ENCODE measurements at regions not wholly inside any gene's neighbourhood (a gene's known extent, or its start where the extent isn't known, plus 50 kb on each side); places are given as distances from the start of the nearest gene placed in this dataset.

DNA sequence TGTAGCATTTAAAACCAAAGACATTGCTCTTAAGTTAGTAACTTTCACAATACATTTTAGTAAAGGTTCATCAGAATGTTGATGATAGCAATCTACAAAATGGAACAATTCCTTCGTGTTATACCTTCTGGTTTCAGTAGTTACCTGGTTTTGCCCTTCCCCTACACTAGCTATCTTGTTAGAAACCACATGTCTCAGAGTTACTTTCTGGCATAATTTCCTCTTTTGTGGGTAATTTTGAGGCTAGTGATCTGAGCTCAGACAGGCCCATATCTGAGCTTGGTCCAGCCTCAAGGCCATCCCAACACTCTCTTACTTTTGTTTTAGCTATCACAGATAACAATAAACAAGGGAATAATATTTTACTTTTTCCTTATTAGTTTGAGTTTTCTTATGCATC, 196.9 kb downstream of the KITLG start:
- no peak for DNase-seq
- 73 to 87% (median 86%) methylated on average over 1 of the region's 1 CpG for WGBS, 4 donors
- Histone ChIP-seq H3K27ac (no peak overlapping the region), H3K4me3 (no peak overlapping the region), H3K9me3 (replicated peaks in 1 of 3) (no peaks in the 10 kb centered on the region), H3K36me3 (replicated peaks in 1 of 2) (no peaks in the 10 kb centered on the region), H3K4me1 (replicated peaks in 1 of 2) (no peaks in the 10 kb centered on the region), H3K27me3 (no peaks in the 10 kb centered on the region)
- TF ChIP-seq, protein P1, sequence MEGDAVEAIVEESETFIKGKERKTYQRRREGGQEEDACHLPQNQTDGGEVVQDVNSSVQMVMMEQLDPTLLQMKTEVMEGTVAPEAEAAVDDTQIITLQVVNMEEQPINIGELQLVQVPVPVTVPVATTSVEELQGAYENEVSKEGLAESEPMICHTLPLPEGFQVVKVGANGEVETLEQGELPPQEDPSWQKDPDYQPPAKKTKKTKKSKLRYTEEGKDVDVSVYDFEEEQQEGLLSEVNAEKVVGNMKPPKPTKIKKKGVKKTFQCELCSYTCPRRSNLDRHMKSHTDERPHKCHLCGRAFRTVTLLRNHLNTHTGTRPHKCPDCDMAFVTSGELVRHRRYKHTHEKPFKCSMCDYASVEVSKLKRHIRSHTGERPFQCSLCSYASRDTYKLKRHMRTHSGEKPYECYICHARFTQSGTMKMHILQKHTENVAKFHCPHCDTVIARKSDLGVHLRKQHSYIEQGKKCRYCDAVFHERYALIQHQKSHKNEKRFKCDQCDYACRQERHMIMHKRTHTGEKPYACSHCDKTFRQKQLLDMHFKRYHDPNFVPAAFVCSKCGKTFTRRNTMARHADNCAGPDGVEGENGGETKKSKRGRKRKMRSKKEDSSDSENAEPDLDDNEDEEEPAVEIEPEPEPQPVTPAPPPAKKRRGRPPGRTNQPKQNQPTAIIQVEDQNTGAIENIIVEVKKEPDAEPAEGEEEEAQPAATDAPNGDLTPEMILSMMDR (IDR thresholded peaks at IDR 0.05) = no peak
- no peak for TF ChIP-seq POLR2A (IDR thresholded peaks at IDR 0.05)
- intact Hi-C loops (cut with DNase I) = no loop called here

DNA sequence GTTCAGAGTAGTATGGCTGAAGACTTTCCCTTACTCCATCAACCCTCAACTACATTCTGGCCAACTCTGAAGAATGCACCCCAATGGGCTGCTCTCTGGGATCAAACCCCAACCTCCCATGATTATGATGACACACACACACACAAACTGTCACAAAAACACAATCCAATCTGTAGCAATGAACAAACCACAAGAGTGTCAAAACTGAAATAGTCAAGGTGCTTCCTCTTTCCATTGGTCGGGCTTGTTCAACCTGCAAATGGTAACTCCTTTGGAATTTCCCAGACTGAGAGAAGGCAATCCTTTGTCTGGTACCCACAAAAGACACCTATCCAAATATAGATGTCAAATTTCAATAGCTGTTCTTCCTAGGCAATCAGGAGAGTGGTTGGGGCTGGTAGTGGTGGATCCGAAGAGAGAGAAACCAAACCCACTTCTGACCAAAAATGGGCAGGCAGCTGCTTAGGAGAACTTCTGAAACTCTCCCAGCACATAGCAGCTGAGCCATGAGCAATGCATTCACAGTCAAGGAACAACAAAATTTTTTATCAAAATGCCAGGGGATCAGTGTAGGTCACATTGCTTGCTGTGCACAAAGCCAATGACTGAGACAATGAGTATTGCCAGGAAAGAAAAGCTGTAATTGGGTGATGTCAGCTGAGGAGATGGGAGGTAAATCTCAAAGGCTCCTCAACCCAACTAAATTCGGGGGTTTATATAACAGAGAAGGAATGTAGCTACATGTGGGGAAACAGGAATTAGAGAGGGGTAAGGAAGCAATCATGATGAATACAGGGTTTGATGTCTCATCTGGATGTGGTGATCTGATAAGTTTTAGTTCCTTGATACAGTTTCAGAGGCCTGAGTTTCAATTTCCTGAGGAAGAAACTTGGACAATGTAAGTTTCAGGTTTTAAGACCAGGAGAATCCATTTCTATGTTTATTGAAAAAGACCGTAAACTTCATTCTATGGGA, 191.4 kb downstream of the KITLG start:
- no peaks in the 10 kb centered on the region for H3K36me3 ChIP-seq (replicated peaks in 1 of 2)
- TF ChIP-seq, protein P1 (IDR thresholded peaks at IDR 0.05) = no peak
- TF ChIP-seq POLR2A (IDR thresholded peaks at IDR 0.05) = no peak
- H3K4me1 ChIP-seq (replicated peaks in 1 of 2) = no peaks in the 10 kb centered on the region
- no peaks in the 10 kb centered on the region for H3K9me3 ChIP-seq (replicated peaks in 1 of 3)
- 81 to 88% (median 83%) methylated on average over 4 of the region's 4 CpGs for WGBS, 4 donors
- no peak overlapping the region for H3K4me3 ChIP-seq
- intact Hi-C loops (cut with DNase I) = no loop called here
- H3K27ac ChIP-seq = no peak overlapping the region
- DNase-seq = no peak
- no peaks in the 10 kb centered on the region for H3K27me3 ChIP-seq

DNA sequence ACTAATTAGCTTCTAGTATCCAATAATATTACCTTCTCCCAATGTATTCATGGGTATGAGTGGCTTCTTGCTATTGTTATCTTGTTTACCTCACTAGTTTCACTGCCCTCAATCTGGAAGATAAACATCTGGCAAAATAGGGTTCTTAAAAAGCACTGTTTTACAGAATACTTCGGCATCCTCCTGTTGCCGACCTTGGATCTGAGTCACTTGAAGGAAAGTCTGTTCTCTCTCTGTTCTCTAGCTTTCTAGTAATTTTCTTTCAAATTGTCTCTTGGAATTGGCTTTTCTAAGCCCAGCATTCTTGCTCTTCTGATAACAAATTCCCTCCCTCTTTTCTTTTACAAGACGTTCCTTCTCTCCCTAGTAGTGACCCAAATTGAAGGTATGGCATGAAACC, 189.5 kb downstream of the KITLG start:
- H3K27ac ChIP-seq = no peak overlapping the region
- no peak overlapping the region for H3K4me3 ChIP-seq
- 39 to 46% (median 41%) methylated on average over 3 of the region's 3 CpGs for WGBS, 4 donors
- intact Hi-C loops (cut with DNase I) = no loop called here
- H3K9me3 ChIP-seq (replicated peaks in 1 of 3) = no peaks in the 10 kb centered on the region
- no peaks in the 10 kb centered on the region for H3K36me3 ChIP-seq (replicated peaks in 1 of 2)
- DNase-seq = no peak
- TF ChIP-seq POLR2A (IDR thresholded peaks at IDR 0.05) = no peak
- TF ChIP-seq, protein P1 (IDR thresholded peaks at IDR 0.05) = no peak
- H3K27me3 ChIP-seq = no peaks in the 10 kb centered on the region
- no peaks in the 10 kb centered on the region for H3K4me1 ChIP-seq (replicated peaks in 1 of 2)

DNA sequence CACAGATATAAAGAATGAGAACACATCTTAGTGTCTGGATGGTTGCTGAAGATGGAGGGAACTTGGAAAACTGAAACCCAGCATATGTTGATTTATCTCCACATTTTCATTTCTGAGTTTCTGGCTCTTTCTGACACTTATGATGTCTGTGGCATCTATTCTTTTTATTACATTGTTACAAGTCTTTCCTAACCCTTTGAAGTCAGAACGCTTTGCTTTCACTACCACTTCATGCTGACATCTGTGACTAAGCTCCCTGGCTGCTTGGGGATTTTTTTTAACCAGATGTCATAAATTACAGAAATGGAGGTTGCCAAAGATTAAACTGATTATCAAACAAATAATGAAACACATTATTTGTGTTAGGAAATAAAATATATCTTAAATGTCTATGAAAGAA, 188.7 kb downstream of the KITLG start:
- no peaks in the 10 kb centered on the region for H3K36me3 ChIP-seq (replicated peaks in 1 of 2)
- H3K27me3 ChIP-seq = no peaks in the 10 kb centered on the region
- WGBS, 4 donors = 12 to 21% (median 15%) methylated on average over 1 of the region's 1 CpG
- no peak for TF ChIP-seq POLR2A (IDR thresholded peaks at IDR 0.05)
- TF ChIP-seq, protein P1 (IDR thresholded peaks at IDR 0.05) = no peak
- DNase-seq = peak in 2 of 7 donors; percentile 8 to 33
- intact Hi-C loops (cut with DNase I) = no loop called here
- H3K9me3 ChIP-seq (replicated peaks in 1 of 3) = no peaks in the 10 kb centered on the region
- no peak overlapping the region for H3K27ac ChIP-seq
- no peak overlapping the region for H3K4me3 ChIP-seq
- no peaks in the 10 kb centered on the region for H3K4me1 ChIP-seq (replicated peaks in 1 of 2)

Measured in adrenal gland (tissue), 9 donors.